Erythroblast (primary cell): ENCODE measurements at regions not wholly inside any gene's neighbourhood (a gene's known extent, or its start where the extent isn't known, plus 50 kb on each side); places are given as distances from the start of the nearest gene placed in this dataset.

Source experiments
- GATA1 ChIP-seq: IDR thresholded peaks from 2 replicates; pipeline ENCODE4 v1.6.1; 2011; ENCODE audit warnings: low read depth, mild to moderate bottlenecking, control low read depth, low read length, moderate library complexity
- POLR2A ChIP-seq: IDR thresholded peaks from 2 replicates; pipeline ENCODE4 v1.6.1; 2011; ENCODE audit warnings: mild to moderate bottlenecking, low read length

DNA sequence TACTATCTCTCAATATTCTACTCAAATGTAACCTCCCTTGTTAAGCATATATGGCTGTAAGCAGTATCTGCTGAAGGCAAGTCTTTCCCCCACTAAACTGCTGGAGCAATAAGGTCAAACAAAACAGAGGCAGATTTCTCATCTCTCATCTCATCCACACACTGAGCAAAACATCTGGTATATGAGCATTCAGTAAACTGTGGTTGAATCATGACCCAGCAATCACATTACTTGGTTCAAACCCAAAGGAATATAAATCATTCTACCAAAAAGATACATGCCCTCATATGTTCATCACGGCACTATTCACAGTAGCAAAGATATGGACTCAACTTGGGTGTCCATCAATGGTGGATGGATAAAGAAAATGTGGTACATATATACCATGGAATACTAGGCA, 344.4 kb downstream of the SUCLA2 start:
- TF ChIP-seq POLR2A (no peak), GATA1 (no peak)
